Neural cell (in vitro differentiated cells): ENCODE measurements at regions not wholly inside any gene's neighbourhood (a gene's known extent, or its start where the extent isn't known, plus 50 kb on each side); places are given as distances from the start of the nearest gene placed in this dataset.

Experiments used
- H2AFZ ChIP-seq: fragments of 200-600, 300-800 bp; sonication (generic), shearing (Covaris generic); 2 replicates; pipeline ENCODE4 v1.6.0; 2014; ENCODE audit warnings: low read depth, mild to moderate bottlenecking, antibody characterized with exemption, low read length, moderate library complexity
- H3F3A ChIP-seq: fragments of 200-600 bp; shearing (Covaris generic); 2 replicates; pipeline ENCODE4 v1.6.1; 2016; ENCODE audit warnings: mild to moderate bottlenecking, moderate library complexity, mixed read lengths, antibody characterized with exemption, low read length; ENCODE audit not compliant: insufficient read depth, poor library complexity, severe bottlenecking
- H3K27ac ChIP-seq: fragments of 200-600, 300-800 bp; sonication (generic), shearing (Covaris generic); 2 replicates; pipeline ENCODE4 v1.5.1; 2014; ENCODE audit warnings: mild to moderate bottlenecking, low read length, moderate library complexity
- H3K27me3 ChIP-seq: fragments of 300-800, 200-600 bp; sonication (generic), shearing (Covaris generic); 2 replicates; pipeline ENCODE4 v1.6.0; 2014; ENCODE audit warnings: mild to moderate bottlenecking, low read depth, low read length, moderate library complexity; ENCODE audit not compliant: insufficient read depth
- H3K36me3 ChIP-seq: fragments of 300-800, 200-600 bp; sonication (generic), shearing (Covaris generic); 2 replicates; pipeline ENCODE4 v1.5.1; 2014; ENCODE audit warnings: mild to moderate bottlenecking, antibody characterized with exemption, low read length, moderate library complexity; ENCODE audit not compliant: insufficient read depth
- H3K4me2 ChIP-seq: fragments of 300-800, 200-600 bp; sonication (generic), shearing (Covaris generic); 2 replicates; pipeline ENCODE4 v1.6.0; 2014; ENCODE audit warnings: mild to moderate bottlenecking, low read length
- H3K4me3 ChIP-seq: fragments of 300-800, 200-600 bp; sonication (generic), shearing (Covaris generic); 2 replicates; pipeline ENCODE4 v1.5.1; 2014; ENCODE audit warnings: mild to moderate bottlenecking, low read length, moderate library complexity
- H3K79me2 ChIP-seq: fragments of 200-600 bp; shearing (Covaris generic); replicated peaks from 2 replicates; pipeline ENCODE4 v1.6.0; 2014; ENCODE audit warnings: mild to moderate bottlenecking, low read length, moderate library complexity; ENCODE audit not compliant: insufficient read depth
- H3K9ac ChIP-seq: fragments of 300-800, 200-600 bp; sonication (generic), shearing (Covaris generic); 2 replicates; pipeline ENCODE4 v1.6.1; 2016; ENCODE audit warnings: mild to moderate bottlenecking, low read length, mixed read lengths
- H3K9me2 ChIP-seq: fragments of 200-600 bp; shearing (Covaris generic); 2 replicates; pipeline ENCODE4 v1.6.1; 2016; ENCODE audit warnings: mild to moderate bottlenecking, low read length, mixed read lengths; ENCODE audit not compliant: insufficient read depth
- H3K9me3 ChIP-seq: fragments of 200-600, 300-800 bp; sonication (generic), shearing (Covaris generic); 2 replicates; pipeline ENCODE4 v1.6.1; 2016; ENCODE audit warnings: mild to moderate bottlenecking, mixed run types, low read length, moderate library complexity, mixed read lengths
- H4K20me1 ChIP-seq: fragments of 200-600 bp; shearing (Covaris generic); 2 replicates; pipeline ENCODE4 v1.6.1; 2016; ENCODE audit warnings: mild to moderate bottlenecking, mixed run types; ENCODE audit not compliant: insufficient read depth
- CTCF ChIP-seq: fragments of 450-650 bp; IDR thresholded peaks from 2 replicates; pipeline ENCODE4 v1.5.1; 2014; ENCODE audit warnings: antibody characterized with exemption, mild to moderate bottlenecking, moderate library complexity; ENCODE audit not compliant: poor library complexity, severe bottlenecking
- EP300 ChIP-seq: fragments of 450-650 bp; conservative IDR thresholded peaks from 2 replicates; pipeline ENCODE4 v1.6.1; 2014; ENCODE audit warnings: antibody characterized with exemption, mild to moderate bottlenecking, moderate library complexity; ENCODE audit not compliant: poor library complexity, severe bottlenecking
- EZH2 ChIP-seq: fragments of 200-600, 300-800 bp; shearing (Covaris generic), sonication (generic); IDR thresholded peaks from 2 replicates; pipeline ENCODE4 v1.6.1; 2014; ENCODE audit warnings: antibody characterized with exemption, low read length, borderline replicate concordance, mild to moderate bottlenecking; ENCODE audit not compliant: insufficient read depth, poor library complexity, severe bottlenecking
- MXI1 ChIP-seq: fragments of 450-650 bp; conservative IDR thresholded peaks from 2 replicates; pipeline ENCODE4 v1.6.1; 2014; ENCODE audit warnings: antibody characterized with exemption, mild to moderate bottlenecking; ENCODE audit not compliant: poor library complexity, severe bottlenecking
- POLR2AphosphoS5 ChIP-seq: IDR thresholded peaks from 2 replicates; pipeline ENCODE4 v1.6.1; 2012
- RAD21 ChIP-seq: fragments of 450-650 bp; conservative IDR thresholded peaks from 2 replicates; pipeline ENCODE4 v1.6.1; 2014; ENCODE audit warnings: antibody characterized with exemption, mild to moderate bottlenecking, moderate library complexity
- REST ChIP-seq: IDR thresholded peaks from 2 replicates; pipeline ENCODE4 v1.6.1; 2012; ENCODE audit warnings: borderline replicate concordance
- SMC3 ChIP-seq: fragments of 450-650 bp; conservative IDR thresholded peaks from 2 replicates; pipeline ENCODE4 v1.6.1; 2014; ENCODE audit warnings: antibody characterized with exemption, mild to moderate bottlenecking, moderate library complexity; ENCODE audit not compliant: poor library complexity
- TAF1 ChIP-seq: IDR thresholded peaks from 2 replicates; pipeline ENCODE4 v1.6.1; 2012; ENCODE audit warnings: low read depth

DNA sequence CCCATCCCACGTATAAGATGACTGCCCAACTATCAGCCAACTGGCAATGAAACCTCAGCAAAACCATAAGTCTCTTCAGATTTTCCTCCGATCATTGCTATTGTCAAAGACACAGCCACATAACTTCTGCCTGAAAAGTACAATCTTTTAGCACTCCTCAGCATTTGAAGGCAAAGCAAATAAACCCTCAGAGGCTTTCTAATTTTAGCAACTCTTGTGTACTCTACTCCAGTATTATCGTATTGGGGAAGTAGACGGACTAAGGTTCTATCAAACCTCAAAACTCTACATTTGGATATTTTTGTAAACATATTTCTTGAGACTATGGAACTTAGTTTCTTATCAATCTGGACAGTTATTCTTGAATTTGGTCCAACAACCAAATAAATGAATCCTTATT is 1206.2 kb upstream of the NCAM2 start:
- Histone ChIP-seq H3K36me3 (no peaks in the 10 kb centered on the region), H4K20me1 (no peaks in the 10 kb centered on the region), H3K79me2 (no peaks in the 10 kb centered on the region), H3K4me3 (no peak overlapping the region), H3F3A (no peaks in the 10 kb centered on the region), H3K27me3 (no peaks in the 10 kb centered on the region), H2AFZ (no peak overlapping the region), H3K4me2 (no peak overlapping the region), H3K9me2 (no peaks in the 10 kb centered on the region), H3K9me3 (no peaks in the 10 kb centered on the region), H3K27ac (no peak overlapping the region), H3K9ac (no peak overlapping the region)
- TF ChIP-seq RAD21 (no peak), EP300 (no peak), REST (no peak), MXI1 (no peak), EZH2 (no peak), SMC3 (no peak), POLR2AphosphoS5 (no peak), TAF1 (no peak), CTCF (no peak)

- H3F3A ChIP-seq, result no peaks in the 10 kb centered on the region
- H3K27ac ChIP-seq, result no peak overlapping the region
- H3K9ac ChIP-seq, result no peak overlapping the region
- H3K79me2 ChIP-seq, result no peaks in the 10 kb centered on the region
- TF ChIP-seq EZH2 (no peak), EP300 (no peak), CTCF (no peak), POLR2AphosphoS5 (no peak)
- H3K9me3 ChIP-seq, result no peaks in the 10 kb centered on the region
- H2AFZ ChIP-seq, result no peak overlapping the region
- H3K4me2 ChIP-seq, result no peak overlapping the region
- H3K4me3 ChIP-seq, result no peak overlapping the region
- H3K36me3 ChIP-seq, result no peaks in the 10 kb centered on the region
- H4K20me1 ChIP-seq, result no peaks in the 10 kb centered on the region
- H3K9me2 ChIP-seq, result no peaks in the 10 kb centered on the region
- no peaks in the 10 kb centered on the region for H3K27me3 ChIP-seq
Observed at GRCh38 chr21:19807201-19807600, 1191.0 kb upstream of the NCAM2 start.
